Fibroblast of mammary gland (primary cell): ENCODE measurements at regions not wholly inside any gene's neighbourhood (a gene's known extent, or its start where the extent isn't known, plus 50 kb on each side); places are given as distances from the start of the nearest gene placed in this dataset.

Experiments used
- DNase-seq: peaks from one replicate; pipeline ENCODE4 v3.0.0-alpha.2; 2010; ENCODE audit warnings: low read depth
- H3K4me3 ChIP-seq: 2 replicates; pipeline ENCODE4 v1.5.1; 2011; ENCODE audit warnings: low read depth, mild to moderate bottlenecking, low read length, moderate library complexity; ENCODE audit not compliant: control insufficient read depth
- CTCF ChIP-seq: conservative IDR thresholded peaks from 2 replicates; pipeline ENCODE4 v1.5.1; 2011; ENCODE audit warnings: low read depth, low read length, inconsistent platforms; ENCODE audit not compliant: control insufficient read depth, insufficient read depth

- no peak for TF ChIP-seq CTCF
- peak; percentile 37 for DNase-seq
- H3K4me3 ChIP-seq, result no peak overlapping the region
Observed at GRCh38 chr2:65746931-65747675, 314.7 kb upstream of the SPRED2 start.

- TF ChIP-seq CTCF, result no peak
- no peak for DNase-seq
- H3K4me3 ChIP-seq, result no peak overlapping the region
Observed at GRCh38 chr2:65744477-65745200, 312.2 kb upstream of the SPRED2 start.

DNA sequence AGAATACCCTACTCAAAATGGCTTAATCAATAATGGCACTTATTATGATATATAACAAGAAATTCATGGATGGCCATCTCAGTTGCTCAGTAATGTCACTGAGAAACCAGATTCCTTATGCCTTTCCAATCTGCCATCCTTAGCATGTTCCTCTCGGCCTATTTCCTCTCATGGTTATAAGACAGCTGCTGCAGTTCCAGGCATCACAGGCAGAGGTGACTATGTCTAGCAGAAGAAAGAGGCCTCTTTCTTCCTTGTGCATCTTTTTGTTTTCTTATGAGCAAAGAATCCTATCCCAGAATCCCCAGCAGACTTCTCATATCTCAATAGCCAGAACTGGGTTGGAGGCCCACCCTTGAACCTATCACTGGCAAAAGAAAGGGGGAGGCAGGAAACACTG is 310.6 kb upstream of the SPRED2 start:
- H3K4me3 ChIP-seq, result no peak overlapping the region
- no peak for DNase-seq
- no peak for TF ChIP-seq CTCF

- no peak overlapping the region for H3K4me3 ChIP-seq
- DNase-seq, result no peak
- no peak for TF ChIP-seq CTCF
Observed at GRCh38 chr2:65739927-65740326, 307.5 kb upstream of the SPRED2 start.

DNA sequence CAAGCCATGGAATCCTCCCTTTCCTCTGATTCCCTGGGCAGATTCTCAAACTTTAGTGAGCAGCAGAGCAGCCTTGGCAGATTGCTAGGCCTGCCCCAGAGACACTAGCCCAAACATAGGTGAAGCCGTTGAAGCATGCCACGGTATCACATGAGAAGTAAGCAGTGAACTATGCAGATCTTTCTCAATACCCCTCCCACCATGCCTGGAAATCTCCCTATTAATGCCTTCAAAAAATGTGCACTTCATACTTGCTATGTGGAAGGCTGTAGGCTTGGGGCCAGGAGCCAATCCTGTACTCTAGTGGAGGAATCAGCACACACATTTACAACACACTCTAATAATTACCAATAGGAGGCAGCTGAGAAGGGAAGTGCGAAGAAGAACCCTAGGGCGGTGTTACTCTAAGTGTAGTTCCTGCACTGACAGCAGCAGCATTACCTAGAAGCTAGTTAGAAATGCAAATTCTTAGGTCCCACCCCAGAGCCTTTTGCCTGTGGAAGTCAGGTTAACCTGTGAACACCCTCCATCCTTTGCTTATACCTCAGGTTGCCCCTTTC is 305.1 kb upstream of the SPRED2 start:
- no peak overlapping the region for H3K4me3 ChIP-seq
- no peak for DNase-seq
- no peak for TF ChIP-seq CTCF

DNA sequence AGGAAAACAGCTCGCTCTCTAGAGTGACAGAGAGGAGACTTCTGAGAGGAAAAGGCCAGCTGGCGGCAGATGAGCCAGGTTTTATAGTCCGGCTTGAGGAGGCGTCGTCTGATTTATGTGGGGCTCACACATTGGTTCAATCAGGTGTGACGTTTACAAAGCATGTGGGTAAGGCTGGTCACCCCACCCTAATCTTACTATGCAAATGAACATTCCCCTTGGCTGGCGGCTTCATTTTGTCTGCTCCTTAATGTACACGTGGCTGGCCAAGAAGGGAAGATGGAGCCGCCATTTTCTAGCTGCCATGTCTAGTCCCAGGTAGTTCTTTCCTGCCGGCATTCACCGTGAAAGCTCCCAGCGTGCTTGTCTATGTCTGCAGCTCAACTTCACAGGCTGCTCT is 299.1 kb upstream of the SPRED2 start:
- TF ChIP-seq CTCF, result no peak
- no peak for DNase-seq
- H3K4me3 ChIP-seq, result no peak overlapping the region
